GM23338 (cell line): ENCODE measurements at regions not wholly inside any gene's neighbourhood (a gene's known extent, or its start where the extent isn't known, plus 50 kb on each side); places are given as distances from the start of the nearest gene placed in this dataset.

ENCODE experiments used
- ATAC-seq: fragments of 200-7000 bp; cut with Tn5 transposase; 3 replicates; pipeline ENCODE4 v1.9.1; 2020
- DNase-seq: peaks from one replicate; pipeline ENCODE4 v3.0.0-alpha.2; 2015; ENCODE audit warnings: low spot score
- H2AFZ ChIP-seq: fragments of 200-600 bp; sonication (generic); 2 replicates; pipeline ENCODE4 v1.8.0; 2016; ENCODE audit warnings: antibody characterized with exemption, mild to moderate bottlenecking, moderate library complexity
- H3F3A ChIP-seq: fragments of 200-600 bp; sonication (generic); replicated peaks from 2 replicates; pipeline ENCODE4 v1.8.0; 2017; ENCODE audit warnings: antibody characterized with exemption, mixed run types, low read depth
- H3K27ac ChIP-seq: fragments of 200-600 bp; sonication (generic); 2 replicates; pipeline ENCODE4 v1.6.1; 2016; ENCODE audit warnings: low read depth
- H3K27me3 ChIP-seq: fragments of 200-600 bp; sonication (generic); 2 replicates; pipeline ENCODE4 v1.8.0; 2016; ENCODE audit warnings: mild to moderate bottlenecking, mixed run types, moderate library complexity; ENCODE audit not compliant: insufficient read depth
- H3K36me3 ChIP-seq: fragments of 200-600 bp; sonication (generic); 2 replicates; pipeline ENCODE4 v1.8.0; 2016; ENCODE audit warnings: mild to moderate bottlenecking; ENCODE audit not compliant: insufficient read depth
- H3K4me1 ChIP-seq: fragments of 200-600 bp; sonication (generic); 2 replicates; pipeline ENCODE4 v1.8.0; 2016; ENCODE audit warnings: mild to moderate bottlenecking, moderate library complexity; ENCODE audit not compliant: insufficient read depth
- H3K4me2 ChIP-seq: fragments of 200-600 bp; sonication (generic); 2 replicates; pipeline ENCODE4 v1.7.1; 2017; ENCODE audit warnings: mixed run types
- H3K4me3 ChIP-seq: fragments of 200-600 bp; sonication (generic); 2 replicates; pipeline ENCODE4 v1.6.1; 2016; ENCODE audit warnings: mixed run types
- H3K79me2 ChIP-seq: fragments of 200-600 bp; sonication (generic); replicated peaks from 2 replicates; pipeline ENCODE4 v1.8.0; 2017; ENCODE audit warnings: mild to moderate bottlenecking; ENCODE audit not compliant: insufficient read depth
- H3K9me2 ChIP-seq: fragments of 200-600 bp; sonication (generic); 2 replicates; pipeline ENCODE4 v1.8.0; 2017; ENCODE audit not compliant: insufficient read depth
- H4K20me1 ChIP-seq: fragments of 200-600 bp; sonication (generic); replicated peaks from 2 replicates; pipeline ENCODE4 v1.8.0; 2017; ENCODE audit warnings: mild to moderate bottlenecking; ENCODE audit not compliant: insufficient read depth
- H3K27ac Mint-ChIP-seq: 2 replicates; pipeline ENCODE4 v1.8.0; 2020; ENCODE audit warnings: inconsistent platforms, mild to moderate bottlenecking, moderate library complexity, mixed read lengths
- H3K27me3 Mint-ChIP-seq: 3 replicates; pipeline ENCODE4 v1.8.0; 2022; ENCODE audit warnings: low read depth, mild to moderate bottlenecking, moderate library complexity, mixed read lengths, inconsistent platforms; ENCODE audit not compliant: insufficient read depth, poor library complexity
- H3K36me3 Mint-ChIP-seq: 3 replicates; pipeline ENCODE4 v1.8.0; 2021; ENCODE audit warnings: low read depth, mild to moderate bottlenecking, inconsistent platforms, moderate library complexity, mixed read lengths
- H3K4me1 Mint-ChIP-seq: 3 replicates; pipeline ENCODE4 v1.8.0; 2020; ENCODE audit warnings: mild to moderate bottlenecking, inconsistent platforms, mixed read lengths
- H3K4me3 Mint-ChIP-seq: 3 replicates; pipeline ENCODE4 v1.8.0; 2021; ENCODE audit warnings: moderate library complexity, mild to moderate bottlenecking, inconsistent platforms, mixed read lengths
- H3K9me3 Mint-ChIP-seq: 3 replicates; pipeline ENCODE4 v1.8.0; 2020; ENCODE audit warnings: moderate library complexity, mild to moderate bottlenecking, inconsistent platforms, mixed read lengths
- CREB1 ChIP-seq: fragments of 250-450 bp; sonication (Bioruptor Pico); IDR thresholded peaks from 2 replicates; pipeline ENCODE4 v1.5.0; 2020; ENCODE audit warnings: low read depth, mild to moderate bottlenecking, moderate library complexity
- EZH2 ChIP-seq: fragments of 200-600 bp; sonication (generic); IDR thresholded peaks from one replicate; pipeline ENCODE4 v1.8.0; 2017; ENCODE audit warnings: antibody characterized with exemption, mild to moderate bottlenecking, low read depth; ENCODE audit not compliant: unreplicated experiment
- EZH2phosphoT487 ChIP-seq: fragments of 200-600 bp; sonication (generic); IDR thresholded peaks from one replicate; pipeline ENCODE4 v1.8.1; 2018; ENCODE audit warnings: antibody characterized with exemption; ENCODE audit not compliant: unreplicated experiment
- JUNB ChIP-seq: IDR thresholded peaks from one replicate; pipeline ENCODE4 v1.6.1; 2016; ENCODE audit warnings: antibody characterized with exemption; ENCODE audit not compliant: unreplicated experiment
- NANOG ChIP-seq: IDR thresholded peaks from 2 replicates; pipeline ENCODE4 v1.6.1; 2016; ENCODE audit warnings: antibody characterized with exemption, borderline replicate concordance
- POLR2AphosphoS5 ChIP-seq: IDR thresholded peaks from 2 replicates; pipeline ENCODE4 v1.6.1; 2016; ENCODE audit warnings: antibody characterized with exemption, low read depth
- STAT1 ChIP-seq: IDR thresholded peaks from one replicate; pipeline ENCODE4 v1.6.1; 2016; ENCODE audit warnings: antibody characterized with exemption; ENCODE audit not compliant: unreplicated experiment
- ZNF114 ChIP-seq: fragments of 250-450 bp; sonication (Bioruptor Pico); IDR thresholded peaks from 2 replicates; pipeline ENCODE4 v1.5.0; 2020; ENCODE audit warnings: mild to moderate bottlenecking, moderate library complexity
- ZNF331 ChIP-seq: fragments of 250-450 bp; sonication (Bioruptor Pico); IDR thresholded peaks from 2 replicates; pipeline ENCODE4 v1.5.0; 2020; ENCODE audit warnings: low read depth, mild to moderate bottlenecking, moderate library complexity
- TF ChIP-seq, protein P1 (sequence below): IDR thresholded peaks from 2 replicates; pipeline ENCODE4 v1.6.1; 2016; ENCODE audit warnings: antibody characterized with exemption
- TF ChIP-seq, protein P2 (sequence below): fragments of 250-450 bp; sonication (Bioruptor Pico); IDR thresholded peaks from 2 replicates; pipeline ENCODE4 v1.5.0; 2020; ENCODE audit warnings: mild to moderate bottlenecking, moderate library complexity
- TF ChIP-seq, protein P3 (sequence below): IDR thresholded peaks from one replicate; pipeline ENCODE4 v1.6.1; 2018; ENCODE audit warnings: antibody characterized with exemption; ENCODE audit not compliant: unreplicated experiment
- TF ChIP-seq, protein P4 (sequence below), 2 experiments: fragments of 200-600 bp in 1 of 2; sonication (generic) in 1 of 2; conservative IDR thresholded peaks; 2 replicates each; pipeline versions ENCODE4 v1.5.1 to v1.6.1; 2016 to 2017; ENCODE audit warnings: antibody characterized with exemption in 2 of 2, low read depth in 2 of 2, mild to moderate bottlenecking in 2 of 2, moderate library complexity in 1 of 2

DNA sequence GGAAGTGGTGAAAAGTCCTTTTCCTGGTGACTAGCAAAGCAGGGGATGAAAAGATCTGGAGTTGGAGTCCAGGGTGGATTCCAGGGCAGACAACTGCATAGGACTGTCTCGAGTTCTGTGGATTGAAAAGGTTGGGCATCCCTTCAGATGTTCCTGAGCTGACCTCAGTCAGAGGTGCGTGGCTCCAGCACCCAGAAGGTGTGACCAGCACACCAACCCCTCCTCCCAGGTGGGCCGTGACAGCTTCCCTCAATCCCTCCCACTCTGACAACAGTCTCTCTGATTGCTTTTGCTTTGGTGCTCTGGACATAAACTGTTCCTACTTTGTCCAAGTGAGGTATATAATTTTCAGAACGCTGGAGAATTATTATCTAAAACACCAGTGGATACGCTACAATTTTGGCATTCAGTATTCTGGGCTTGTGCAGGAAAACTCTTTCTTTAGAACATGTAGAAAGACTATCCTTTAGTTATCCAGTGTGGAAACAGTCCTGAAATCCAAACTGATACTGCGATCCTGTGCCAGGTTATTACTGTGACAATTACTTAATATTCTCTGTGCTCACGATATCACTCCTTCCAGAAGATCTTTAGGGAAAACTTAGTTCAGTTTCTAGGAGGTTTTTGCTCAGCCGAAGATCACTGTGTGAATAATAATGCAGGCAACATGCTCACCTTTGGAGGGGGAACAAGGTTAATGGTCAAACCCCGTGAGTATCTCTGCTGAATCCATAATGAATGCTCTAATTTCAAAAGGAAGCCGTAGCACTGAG, 87.9 kb downstream of the DAD1 start:
- Histone ChIP-seq H3K27me3 (no peaks in the 10 kb centered on the region), H3K36me3 (no peaks in the 10 kb centered on the region), H3K27ac (no peak overlapping the region), H3K4me2 (no peak overlapping the region), H3K79me2 (no peaks in the 10 kb centered on the region), H3F3A (no peaks in the 10 kb centered on the region), H3K9me2 (0 out of 2 replicates have a peak, but pooled peaks cover 7% of the 10 kb centered on the region), H3K4me1 (no peaks in the 10 kb centered on the region), H2AFZ (peak overlapping the region; percentile 56; the same call in 1 of the 2 replicates), H4K20me1 (no peaks in the 10 kb centered on the region), H3K4me3 (no peak overlapping the region)
- H3K4me1 Mint-ChIP-seq = peaks cover 11% of the 10 kb centered on the region
- no peak for DNase-seq
- H3K27ac Mint-ChIP-seq = no peak overlapping the region
- peaks cover 2% of the 10 kb centered on the region for H3K27me3 Mint-ChIP-seq
- no peaks in the 10 kb centered on the region for H3K36me3 Mint-ChIP-seq
- H3K4me3 Mint-ChIP-seq = no peak overlapping the region
- no peak for TF ChIP-seq ZNF114 (CRISPR knock-in tag)
- no peak for TF ChIP-seq STAT1
- TF ChIP-seq NANOG = no peak
- no peak for TF ChIP-seq EZH2phosphoT487
- TF ChIP-seq, protein P1, sequence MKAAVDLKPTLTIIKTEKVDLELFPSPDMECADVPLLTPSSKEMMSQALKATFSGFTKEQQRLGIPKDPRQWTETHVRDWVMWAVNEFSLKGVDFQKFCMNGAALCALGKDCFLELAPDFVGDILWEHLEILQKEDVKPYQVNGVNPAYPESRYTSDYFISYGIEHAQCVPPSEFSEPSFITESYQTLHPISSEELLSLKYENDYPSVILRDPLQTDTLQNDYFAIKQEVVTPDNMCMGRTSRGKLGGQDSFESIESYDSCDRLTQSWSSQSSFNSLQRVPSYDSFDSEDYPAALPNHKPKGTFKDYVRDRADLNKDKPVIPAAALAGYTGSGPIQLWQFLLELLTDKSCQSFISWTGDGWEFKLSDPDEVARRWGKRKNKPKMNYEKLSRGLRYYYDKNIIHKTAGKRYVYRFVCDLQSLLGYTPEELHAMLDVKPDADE = no peak
- TF ChIP-seq ZNF331 = no peak
- TF ChIP-seq, protein P2, sequence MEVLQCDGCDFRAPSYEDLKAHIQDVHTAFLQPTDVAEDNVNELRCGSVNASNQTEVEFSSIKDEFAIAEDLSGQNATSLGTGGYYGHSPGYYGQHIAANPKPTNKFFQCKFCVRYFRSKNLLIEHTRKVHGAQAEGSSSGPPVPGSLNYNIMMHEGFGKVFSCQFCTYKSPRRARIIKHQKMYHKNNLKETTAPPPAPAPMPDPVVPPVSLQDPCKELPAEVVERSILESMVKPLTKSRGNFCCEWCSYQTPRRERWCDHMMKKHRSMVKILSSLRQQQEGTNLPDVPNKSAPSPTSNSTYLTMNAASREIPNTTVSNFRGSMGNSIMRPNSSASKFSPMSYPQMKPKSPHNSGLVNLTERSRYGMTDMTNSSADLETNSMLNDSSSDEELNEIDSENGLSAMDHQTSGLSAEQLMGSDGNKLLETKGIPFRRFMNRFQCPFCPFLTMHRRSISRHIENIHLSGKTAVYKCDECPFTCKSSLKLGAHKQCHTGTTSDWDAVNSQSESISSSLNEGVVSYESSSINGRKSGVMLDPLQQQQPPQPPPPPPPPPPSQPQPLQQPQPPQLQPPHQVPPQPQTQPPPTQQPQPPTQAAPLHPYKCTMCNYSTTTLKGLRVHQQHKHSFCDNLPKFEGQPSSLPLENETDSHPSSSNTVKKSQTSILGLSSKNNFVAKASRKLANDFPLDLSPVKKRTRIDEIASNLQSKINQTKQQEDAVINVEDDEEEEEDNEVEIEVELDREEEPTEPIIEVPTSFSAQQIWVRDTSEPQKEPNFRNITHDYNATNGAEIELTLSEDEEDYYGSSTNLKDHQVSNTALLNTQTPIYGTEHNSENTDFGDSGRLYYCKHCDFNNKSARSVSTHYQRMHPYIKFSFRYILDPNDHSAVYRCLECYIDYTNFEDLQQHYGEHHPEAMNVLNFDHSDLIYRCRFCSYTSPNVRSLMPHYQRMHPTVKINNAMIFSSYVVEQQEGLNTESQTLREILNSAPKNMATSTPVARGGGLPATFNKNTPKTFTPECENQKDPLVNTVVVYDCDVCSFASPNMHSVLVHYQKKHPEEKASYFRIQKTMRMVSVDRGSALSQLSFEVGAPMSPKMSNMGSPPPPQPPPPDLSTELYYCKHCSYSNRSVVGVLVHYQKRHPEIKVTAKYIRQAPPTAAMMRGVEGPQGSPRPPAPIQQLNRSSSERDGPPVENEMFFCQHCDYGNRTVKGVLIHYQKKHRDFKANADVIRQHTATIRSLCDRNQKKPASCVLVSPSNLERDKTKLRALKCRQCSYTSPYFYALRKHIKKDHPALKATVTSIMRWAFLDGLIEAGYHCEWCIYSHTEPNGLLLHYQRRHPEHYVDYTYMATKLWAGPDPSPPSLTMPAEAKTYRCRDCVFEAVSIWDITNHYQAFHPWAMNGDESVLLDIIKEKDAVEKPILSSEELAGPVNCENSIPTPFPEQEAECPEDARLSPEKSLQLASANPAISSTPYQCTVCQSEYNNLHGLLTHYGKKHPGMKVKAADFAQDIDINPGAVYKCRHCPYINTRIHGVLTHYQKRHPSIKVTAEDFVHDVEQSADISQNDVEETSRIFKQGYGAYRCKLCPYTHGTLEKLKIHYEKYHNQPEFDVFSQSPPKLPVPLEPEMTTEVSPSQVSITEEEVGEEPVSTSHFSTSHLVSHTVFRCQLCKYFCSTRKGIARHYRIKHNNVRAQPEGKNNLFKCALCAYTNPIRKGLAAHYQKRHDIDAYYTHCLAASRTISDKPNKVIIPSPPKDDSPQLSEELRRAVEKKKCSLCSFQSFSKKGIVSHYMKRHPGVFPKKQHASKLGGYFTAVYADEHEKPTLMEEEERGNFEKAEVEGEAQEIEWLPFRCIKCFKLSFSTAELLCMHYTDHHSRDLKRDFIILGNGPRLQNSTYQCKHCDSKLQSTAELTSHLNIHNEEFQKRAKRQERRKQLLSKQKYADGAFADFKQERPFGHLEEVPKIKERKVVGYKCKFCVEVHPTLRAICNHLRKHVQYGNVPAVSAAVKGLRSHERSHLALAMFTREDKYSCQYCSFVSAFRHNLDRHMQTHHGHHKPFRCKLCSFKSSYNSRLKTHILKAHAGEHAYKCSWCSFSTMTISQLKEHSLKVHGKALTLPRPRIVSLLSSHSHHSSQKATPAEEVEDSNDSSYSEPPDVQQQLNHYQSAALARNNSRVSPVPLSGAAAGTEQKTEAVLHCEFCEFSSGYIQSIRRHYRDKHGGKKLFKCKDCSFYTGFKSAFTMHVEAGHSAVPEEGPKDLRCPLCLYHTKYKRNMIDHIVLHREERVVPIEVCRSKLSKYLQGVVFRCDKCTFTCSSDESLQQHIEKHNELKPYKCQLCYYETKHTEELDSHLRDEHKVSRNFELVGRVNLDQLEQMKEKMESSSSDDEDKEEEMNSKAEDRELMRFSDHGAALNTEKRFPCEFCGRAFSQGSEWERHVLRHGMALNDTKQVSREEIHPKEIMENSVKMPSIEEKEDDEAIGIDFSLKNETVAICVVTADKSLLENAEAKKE (CRISPR knock-in tag) = no peak
- no peak for TF ChIP-seq JUNB
- TF ChIP-seq, protein P3, sequence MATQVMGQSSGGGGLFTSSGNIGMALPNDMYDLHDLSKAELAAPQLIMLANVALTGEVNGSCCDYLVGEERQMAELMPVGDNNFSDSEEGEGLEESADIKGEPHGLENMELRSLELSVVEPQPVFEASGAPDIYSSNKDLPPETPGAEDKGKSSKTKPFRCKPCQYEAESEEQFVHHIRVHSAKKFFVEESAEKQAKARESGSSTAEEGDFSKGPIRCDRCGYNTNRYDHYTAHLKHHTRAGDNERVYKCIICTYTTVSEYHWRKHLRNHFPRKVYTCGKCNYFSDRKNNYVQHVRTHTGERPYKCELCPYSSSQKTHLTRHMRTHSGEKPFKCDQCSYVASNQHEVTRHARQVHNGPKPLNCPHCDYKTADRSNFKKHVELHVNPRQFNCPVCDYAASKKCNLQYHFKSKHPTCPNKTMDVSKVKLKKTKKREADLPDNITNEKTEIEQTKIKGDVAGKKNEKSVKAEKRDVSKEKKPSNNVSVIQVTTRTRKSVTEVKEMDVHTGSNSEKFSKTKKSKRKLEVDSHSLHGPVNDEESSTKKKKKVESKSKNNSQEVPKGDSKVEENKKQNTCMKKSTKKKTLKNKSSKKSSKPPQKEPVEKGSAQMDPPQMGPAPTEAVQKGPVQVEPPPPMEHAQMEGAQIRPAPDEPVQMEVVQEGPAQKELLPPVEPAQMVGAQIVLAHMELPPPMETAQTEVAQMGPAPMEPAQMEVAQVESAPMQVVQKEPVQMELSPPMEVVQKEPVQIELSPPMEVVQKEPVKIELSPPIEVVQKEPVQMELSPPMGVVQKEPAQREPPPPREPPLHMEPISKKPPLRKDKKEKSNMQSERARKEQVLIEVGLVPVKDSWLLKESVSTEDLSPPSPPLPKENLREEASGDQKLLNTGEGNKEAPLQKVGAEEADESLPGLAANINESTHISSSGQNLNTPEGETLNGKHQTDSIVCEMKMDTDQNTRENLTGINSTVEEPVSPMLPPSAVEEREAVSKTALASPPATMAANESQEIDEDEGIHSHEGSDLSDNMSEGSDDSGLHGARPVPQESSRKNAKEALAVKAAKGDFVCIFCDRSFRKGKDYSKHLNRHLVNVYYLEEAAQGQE = no peak
- no peak for TF ChIP-seq CREB1 (CRISPR knock-in tag)
- TF ChIP-seq POLR2AphosphoS5 = no peak
- no peak for TF ChIP-seq EZH2
- TF ChIP-seq, protein P4, sequence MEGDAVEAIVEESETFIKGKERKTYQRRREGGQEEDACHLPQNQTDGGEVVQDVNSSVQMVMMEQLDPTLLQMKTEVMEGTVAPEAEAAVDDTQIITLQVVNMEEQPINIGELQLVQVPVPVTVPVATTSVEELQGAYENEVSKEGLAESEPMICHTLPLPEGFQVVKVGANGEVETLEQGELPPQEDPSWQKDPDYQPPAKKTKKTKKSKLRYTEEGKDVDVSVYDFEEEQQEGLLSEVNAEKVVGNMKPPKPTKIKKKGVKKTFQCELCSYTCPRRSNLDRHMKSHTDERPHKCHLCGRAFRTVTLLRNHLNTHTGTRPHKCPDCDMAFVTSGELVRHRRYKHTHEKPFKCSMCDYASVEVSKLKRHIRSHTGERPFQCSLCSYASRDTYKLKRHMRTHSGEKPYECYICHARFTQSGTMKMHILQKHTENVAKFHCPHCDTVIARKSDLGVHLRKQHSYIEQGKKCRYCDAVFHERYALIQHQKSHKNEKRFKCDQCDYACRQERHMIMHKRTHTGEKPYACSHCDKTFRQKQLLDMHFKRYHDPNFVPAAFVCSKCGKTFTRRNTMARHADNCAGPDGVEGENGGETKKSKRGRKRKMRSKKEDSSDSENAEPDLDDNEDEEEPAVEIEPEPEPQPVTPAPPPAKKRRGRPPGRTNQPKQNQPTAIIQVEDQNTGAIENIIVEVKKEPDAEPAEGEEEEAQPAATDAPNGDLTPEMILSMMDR (conservative IDR thresholded peaks at IDR 0.05; ENCODE audit: low read depth in 2 of 2) = no peak
- no peak for ATAC-seq
- no peaks in the 10 kb centered on the region for H3K9me3 Mint-ChIP-seq
